ENCODE measurements at regions not wholly inside any gene's neighbourhood (a gene's known extent, or its start where the extent isn't known, plus 50 kb on each side); places are given as distances from the start of the nearest gene placed in this dataset.

DNA sequence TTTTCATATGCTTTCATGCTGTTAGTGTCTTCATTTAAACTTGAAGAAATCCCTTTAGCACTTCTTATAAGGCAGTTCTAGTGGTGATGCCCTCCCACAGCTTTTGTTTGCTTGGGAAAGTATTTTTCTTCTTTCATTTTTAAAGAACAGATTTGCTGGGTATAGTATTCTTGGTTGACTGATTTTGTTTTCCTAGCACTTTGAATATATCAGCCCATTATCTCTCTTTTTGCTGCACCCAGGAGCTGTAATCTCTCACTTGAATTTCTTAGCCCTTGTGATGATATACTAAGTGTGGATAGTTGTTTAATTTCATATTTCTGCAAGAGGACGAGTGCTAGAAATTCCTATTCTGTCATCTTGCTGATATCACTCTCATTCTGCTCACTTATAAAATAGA lies 283.7 kb downstream of the GPAT3 start:
- no peak for DNase-seq (ENCODE audit: extremely low read depth, insufficient read length)
- Histone ChIP-seq H3K36me3 (ENCODE audit: control insufficient read depth, insufficient read depth, low read length) (no peaks in the 10 kb centered on the region), H3K4me3 (replicated peaks; ENCODE audit: low read depth, low read length) (no peak overlapping the region), H3K27me3 (replicated peaks; ENCODE audit: control insufficient read depth, insufficient read depth, low read length) (no peaks in the 10 kb centered on the region)
- TF ChIP-seq, protein P1, sequence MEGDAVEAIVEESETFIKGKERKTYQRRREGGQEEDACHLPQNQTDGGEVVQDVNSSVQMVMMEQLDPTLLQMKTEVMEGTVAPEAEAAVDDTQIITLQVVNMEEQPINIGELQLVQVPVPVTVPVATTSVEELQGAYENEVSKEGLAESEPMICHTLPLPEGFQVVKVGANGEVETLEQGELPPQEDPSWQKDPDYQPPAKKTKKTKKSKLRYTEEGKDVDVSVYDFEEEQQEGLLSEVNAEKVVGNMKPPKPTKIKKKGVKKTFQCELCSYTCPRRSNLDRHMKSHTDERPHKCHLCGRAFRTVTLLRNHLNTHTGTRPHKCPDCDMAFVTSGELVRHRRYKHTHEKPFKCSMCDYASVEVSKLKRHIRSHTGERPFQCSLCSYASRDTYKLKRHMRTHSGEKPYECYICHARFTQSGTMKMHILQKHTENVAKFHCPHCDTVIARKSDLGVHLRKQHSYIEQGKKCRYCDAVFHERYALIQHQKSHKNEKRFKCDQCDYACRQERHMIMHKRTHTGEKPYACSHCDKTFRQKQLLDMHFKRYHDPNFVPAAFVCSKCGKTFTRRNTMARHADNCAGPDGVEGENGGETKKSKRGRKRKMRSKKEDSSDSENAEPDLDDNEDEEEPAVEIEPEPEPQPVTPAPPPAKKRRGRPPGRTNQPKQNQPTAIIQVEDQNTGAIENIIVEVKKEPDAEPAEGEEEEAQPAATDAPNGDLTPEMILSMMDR (IDR thresholded peaks at IDR 0.05; ENCODE audit: insufficient read depth, low read length, poor library complexity, severe bottlenecking) = no peak

DNA sequence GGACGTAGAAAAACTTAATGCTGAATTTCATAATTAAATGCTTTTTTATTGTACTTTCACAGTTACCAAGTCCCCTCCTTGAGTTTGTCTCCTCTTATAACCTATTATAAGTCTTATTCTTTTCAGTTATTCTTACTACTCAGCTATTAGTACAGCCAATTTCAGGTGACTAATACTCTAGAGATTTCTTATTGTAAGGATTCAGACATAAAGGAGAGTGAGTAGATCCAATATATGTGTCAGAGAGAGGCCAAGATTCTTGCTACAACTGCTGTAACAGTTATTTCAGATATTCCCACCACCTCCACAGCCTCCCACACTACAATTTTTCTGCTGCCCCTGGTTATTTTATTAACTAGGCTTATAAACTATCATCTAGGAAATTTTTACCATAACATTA lies 274.5 kb downstream of the GPAT3 start:
- no peak for DNase-seq (ENCODE audit: extremely low read depth, insufficient read length)
- Histone ChIP-seq H3K4me3 (replicated peaks; ENCODE audit: low read depth, low read length) (no peak overlapping the region), H3K27me3 (replicated peaks; ENCODE audit: control insufficient read depth, insufficient read depth, low read length) (no peaks in the 10 kb centered on the region), H3K36me3 (ENCODE audit: control insufficient read depth, insufficient read depth, low read length) (no peaks in the 10 kb centered on the region)
- TF ChIP-seq, protein P1 (IDR thresholded peaks at IDR 0.05; ENCODE audit: insufficient read depth, low read length, poor library complexity, severe bottlenecking) = no peak

DNA sequence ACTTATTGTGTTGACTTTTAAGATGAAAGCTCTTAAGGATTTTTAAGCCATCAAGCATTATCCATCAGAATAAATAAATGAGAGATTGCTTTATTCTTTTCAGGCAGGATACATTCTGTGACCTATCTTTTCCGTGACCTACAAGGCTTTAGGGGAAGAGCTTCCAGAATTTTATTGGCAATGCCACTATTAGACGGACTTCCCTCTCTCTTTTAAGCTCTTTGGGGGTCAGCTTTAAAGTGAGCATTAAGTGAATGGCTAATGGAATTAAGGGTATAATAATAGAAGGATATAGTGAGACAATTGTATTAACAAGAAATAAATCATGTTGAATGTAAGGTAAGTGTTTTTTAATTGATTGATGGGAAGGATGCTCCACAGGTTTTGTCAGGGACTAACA lies 273.7 kb downstream of the GPAT3 start:
- TF ChIP-seq, protein P1 (IDR thresholded peaks at IDR 0.05; ENCODE audit: insufficient read depth, low read length, poor library complexity, severe bottlenecking) = no peak
- Histone ChIP-seq H3K4me3 (replicated peaks; ENCODE audit: low read depth, low read length) (no peak overlapping the region), H3K36me3 (ENCODE audit: control insufficient read depth, insufficient read depth, low read length) (no peaks in the 10 kb centered on the region), H3K27me3 (replicated peaks; ENCODE audit: control insufficient read depth, insufficient read depth, low read length) (no peaks in the 10 kb centered on the region)
- no peak for DNase-seq (ENCODE audit: extremely low read depth, insufficient read length)

DNA sequence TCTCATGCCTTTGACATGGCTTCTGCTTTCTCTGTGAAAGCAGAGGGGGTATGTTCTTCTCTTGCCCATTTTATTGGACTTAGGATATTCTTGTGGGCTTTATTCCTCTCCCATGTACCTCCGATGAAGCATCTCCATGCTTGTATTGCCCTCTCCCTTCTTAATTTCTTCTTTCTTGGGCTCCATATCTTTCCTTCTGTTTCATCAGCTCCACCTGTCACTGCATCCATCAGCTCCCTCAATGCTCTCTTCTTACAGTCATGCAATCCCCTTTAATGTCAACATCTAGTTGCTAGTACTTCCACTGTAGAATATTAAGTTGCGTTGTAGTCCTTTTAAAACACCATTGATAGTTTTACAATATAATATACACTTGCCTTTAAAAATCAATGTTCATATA lies 257.6 kb downstream of the GPAT3 start:
- Histone ChIP-seq H3K27me3 (replicated peaks; ENCODE audit: control insufficient read depth, insufficient read depth, low read length) (no peaks in the 10 kb centered on the region), H3K4me3 (replicated peaks; ENCODE audit: low read depth, low read length) (no peak overlapping the region)
- DNase-seq (ENCODE audit: extremely low read depth, insufficient read length) = no peak

DNA sequence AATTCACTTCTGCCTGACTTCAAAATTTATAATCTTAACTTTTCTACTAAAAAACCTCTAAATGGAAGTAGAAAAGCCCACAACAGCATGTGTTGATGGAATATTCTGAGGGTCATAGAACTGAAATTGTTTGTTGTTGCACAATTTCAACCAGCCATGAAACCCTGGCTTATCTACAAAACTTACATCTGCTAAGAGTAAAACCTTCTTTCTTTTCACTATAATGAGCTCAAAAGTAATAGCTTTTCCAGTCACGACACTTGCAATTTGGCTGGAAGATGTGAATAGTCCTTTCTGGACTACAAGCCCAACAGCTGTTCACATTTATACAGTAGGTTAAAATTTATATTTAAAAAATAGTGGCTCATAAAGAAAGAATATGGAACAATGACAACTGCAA lies 250.0 kb downstream of the GPAT3 start:
- Histone ChIP-seq H3K27me3 (replicated peaks; ENCODE audit: control insufficient read depth, insufficient read depth, low read length) (no peaks in the 10 kb centered on the region; the same call in 1 of the 2 replicates), H3K36me3 (ENCODE audit: control insufficient read depth, insufficient read depth, low read length) (no peaks in the 10 kb centered on the region), H3K4me3 (replicated peaks; ENCODE audit: low read depth, low read length) (no peak overlapping the region)
- TF ChIP-seq, protein P1 (IDR thresholded peaks at IDR 0.05; ENCODE audit: insufficient read depth, low read length, poor library complexity, severe bottlenecking) = no peak
- DNase-seq (ENCODE audit: extremely low read depth, insufficient read length) = no peak

More for the DNA sequence above, 257.6 kb downstream of the GPAT3 start:
- H3K36me3 ChIP-seq (ENCODE audit: control insufficient read depth, insufficient read depth, low read length) = no peaks in the 10 kb centered on the region
- TF ChIP-seq, protein P1 (IDR thresholded peaks at IDR 0.05; ENCODE audit: insufficient read depth, low read length, poor library complexity, severe bottlenecking) = no peak

DNA sequence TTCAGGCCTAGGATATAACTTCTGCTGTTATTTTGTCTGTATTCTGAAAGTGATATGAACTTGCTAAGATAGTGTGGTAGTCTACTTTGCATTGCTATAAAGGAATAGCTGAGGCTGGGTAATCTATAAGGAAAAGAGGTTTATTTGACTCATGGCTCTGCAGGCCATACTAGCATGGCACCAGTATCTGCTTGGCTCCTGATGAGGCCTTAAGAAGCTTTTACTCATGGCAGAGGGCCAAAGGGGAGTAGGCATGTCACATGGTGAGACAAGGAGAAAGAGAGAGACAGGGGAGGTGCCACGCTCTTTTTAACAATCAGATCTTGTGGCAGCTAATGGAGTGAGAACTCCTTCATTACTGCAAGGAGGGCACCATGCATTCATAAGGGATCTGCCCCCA lies 247.3 kb downstream of the GPAT3 start:
- no peaks in the 10 kb centered on the region; the same call in 1 of the 2 replicates for H3K27me3 ChIP-seq (replicated peaks; ENCODE audit: control insufficient read depth, insufficient read depth, low read length)
- no peak overlapping the region for H3K4me3 ChIP-seq (replicated peaks; ENCODE audit: low read depth, low read length)
- H3K36me3 ChIP-seq (ENCODE audit: control insufficient read depth, insufficient read depth, low read length) = no peaks in the 10 kb centered on the region
- DNase-seq (ENCODE audit: extremely low read depth, insufficient read length) = no peak
- TF ChIP-seq, protein P1 (IDR thresholded peaks at IDR 0.05; ENCODE audit: insufficient read depth, low read length, poor library complexity, severe bottlenecking) = no peak
